Colonic mucosa (tissue), 4 donors: ENCODE measurements at regions not wholly inside any gene's neighbourhood (a gene's known extent, or its start where the extent isn't known, plus 50 kb on each side); places are given as distances from the start of the nearest gene placed in this dataset. TPM values are rescaled to one million over a fixed set of nuclear protein-coding genes. Genes with fewer than 3 reads are reported as not detected.

Experiments
- DNase-seq: peaks from one replicate; pipeline ENCODE4 v3.0.0-alpha.2; 2020
- H3K27ac ChIP-seq: fragments of 200-600 bp; one replicate; pipeline ENCODE4 v1.8.0; 2021
- H3K27me3 ChIP-seq: fragments of 200-600 bp; one replicate; pipeline ENCODE4 v1.8.0; 2021
- H3K36me3 ChIP-seq: fragments of 200-600 bp; one replicate; pipeline ENCODE4 v1.8.0; 2021
- H3K4me1 ChIP-seq: fragments of 200-600 bp; one replicate; pipeline ENCODE4 v1.8.0; 2021; ENCODE audit warnings: mild to moderate bottlenecking
- H3K4me3 ChIP-seq: fragments of 200-600 bp; one replicate; pipeline ENCODE4 v1.8.0; 2021
- H3K9ac ChIP-seq, 2 donors: one replicate each; pipeline ENCODE4 v1.7.0; 2013; ENCODE audit warnings: control low read depth in 2 of 2, low read depth in 2 of 2, low read length in 2 of 2
- H3K9me3 ChIP-seq: fragments of 200-600 bp; one replicate; pipeline ENCODE4 v1.8.0; 2021
- intact Hi-C: fragments of 100-400 bp; cut with DNase I; formaldehyde crosslinking; loops from one replicate; pipeline ENCODE4 v1.14.1; 2022
- microRNA-seq: library from miRNA; unstranded; fragments of <30 nt; microRNA quantifications from one replicate; pipeline ENCODE4, GENCODE V29; 2019
- TF ChIP-seq, protein P1 (sequence below): fragments of 200-600 bp; IDR thresholded peaks from one replicate; pipeline ENCODE4 v1.8.0; 2022; ENCODE audit warnings: antibody characterized with exemption, mild to moderate bottlenecking
- donor health status: healthy.
- donor health status: DM: no; HTN: no; CAD: no.
- donor health status: DM: no; HTN: no; CAD: no.

- intact Hi-C loops, result no loop called here
- Histone ChIP-seq H3K36me3 (no peaks in the 10 kb centered on the region), H3K4me1 (no peaks in the 10 kb centered on the region), H3K27ac (no peak overlapping the region), H3K4me3 (no peak overlapping the region), H3K9ac (no peak overlapping the region), H3K27me3 (no peaks in the 10 kb centered on the region), H3K9me3 (no peaks in the 10 kb centered on the region)
- DNase-seq, result no peak
- TF ChIP-seq, protein P1, sequence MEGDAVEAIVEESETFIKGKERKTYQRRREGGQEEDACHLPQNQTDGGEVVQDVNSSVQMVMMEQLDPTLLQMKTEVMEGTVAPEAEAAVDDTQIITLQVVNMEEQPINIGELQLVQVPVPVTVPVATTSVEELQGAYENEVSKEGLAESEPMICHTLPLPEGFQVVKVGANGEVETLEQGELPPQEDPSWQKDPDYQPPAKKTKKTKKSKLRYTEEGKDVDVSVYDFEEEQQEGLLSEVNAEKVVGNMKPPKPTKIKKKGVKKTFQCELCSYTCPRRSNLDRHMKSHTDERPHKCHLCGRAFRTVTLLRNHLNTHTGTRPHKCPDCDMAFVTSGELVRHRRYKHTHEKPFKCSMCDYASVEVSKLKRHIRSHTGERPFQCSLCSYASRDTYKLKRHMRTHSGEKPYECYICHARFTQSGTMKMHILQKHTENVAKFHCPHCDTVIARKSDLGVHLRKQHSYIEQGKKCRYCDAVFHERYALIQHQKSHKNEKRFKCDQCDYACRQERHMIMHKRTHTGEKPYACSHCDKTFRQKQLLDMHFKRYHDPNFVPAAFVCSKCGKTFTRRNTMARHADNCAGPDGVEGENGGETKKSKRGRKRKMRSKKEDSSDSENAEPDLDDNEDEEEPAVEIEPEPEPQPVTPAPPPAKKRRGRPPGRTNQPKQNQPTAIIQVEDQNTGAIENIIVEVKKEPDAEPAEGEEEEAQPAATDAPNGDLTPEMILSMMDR, result no peak
These were observed 56.8 kb upstream of the FOXG1 start for GRCh38 chr14:28709571-28710305.

Small RNAs in the stretch of these regions (microRNA-seq; reads per million reads assigned to microRNA genes)
- gene MIR3171 (not detected), gene MIR4307 (not detected)
